HCT116 (cell line): ENCODE measurements at regions not wholly inside any gene's neighbourhood (a gene's known extent, or its start where the extent isn't known, plus 50 kb on each side); places are given as distances from the start of the nearest gene placed in this dataset.

Experiments used
- ATAC-seq: fragments of 200-7000 bp; cut with Tn5 transposase; 2 replicates; pipeline ENCODE4 v1.9.1; 2020; ENCODE audit warnings: mild to moderate bottlenecking, moderate library complexity
- BruUV-seq: library from RNA; stranded (reverse); fragments of 400-500 nt; replicated peaks from 2 replicates; lab custom pipeline; 2021; lab: Mats Ljungman, UMichigan
- CTCF ChIA-PET: fragments of 300-600 bp; sonication (Branson Sonifier 250); formaldehyde crosslinking; loops from one replicate; lab custom pipeline; 2021; ENCODE audit warnings: antibody characterized with exemption; lab: Charles Lee
- POLR2A ChIA-PET: fragments of 300-600, 350-600 bp; sonication (Branson Sonifier 250); formaldehyde crosslinking; loops from one replicate; lab custom pipeline; 2021; ENCODE audit warnings: antibody characterized with exemption; lab: Charles Lee
- RAD21 ChIA-PET, 2 experiments: fragments of 300-600 bp; sonication (Branson Sonifier 250); formaldehyde crosslinking; loops; one replicate each; lab custom pipeline; 2023; ENCODE audit warnings: low total read pairs in 2 of 2; ENCODE audit not compliant: uncharacterized antibody in 2 of 2, unreplicated experiment in 2 of 2, low non-redundant PET in 1 of 2; lab: Charles Lee
- DNase-seq: peaks from one replicate; pipeline ENCODE4 v3.0.0-alpha.2; 2010; ENCODE audit warnings: low read depth, low spot score
- H2AFZ ChIP-seq: fragments of 200-600 bp; shearing (Covaris generic), sonication (generic); 2 replicates; pipeline ENCODE4 v1.6.1; 2017; ENCODE audit warnings: low read depth, mixed run types, mixed read lengths, antibody characterized with exemption, low read length; ENCODE audit not compliant: poor library complexity, severe bottlenecking
- H3K27ac ChIP-seq: 2 replicates; pipeline ENCODE4 v1.5.1; 2012; ENCODE audit warnings: low read depth, low read length
- H3K27me3 ChIP-seq: fragments of 200-600 bp; sonication (generic); 2 replicates; pipeline ENCODE4 v1.6.1; 2016; ENCODE audit warnings: mixed run types, low read length, mixed read lengths; ENCODE audit not compliant: insufficient read depth
- H3K36me3 ChIP-seq, 2 experiments: fragments of 200-500 bp in 1 of 2; fragments of 200-600 bp in 1 of 2; sonication (Bioruptor generic) in 1 of 2; sonication (generic) in 1 of 2; 2 replicates each; pipeline versions ENCODE4 v1.5.1 to v1.6.1; 2014 to 2016; ENCODE audit warnings: low read length in 2 of 2, inconsistent platforms in 1 of 2, mixed read lengths in 1 of 2, mixed run types in 1 of 2; ENCODE audit not compliant: insufficient read depth in 2 of 2, control insufficient read depth in 1 of 2
- H3K4me1 ChIP-seq, 2 experiments: fragments of 200-600 bp in 1 of 2; sonication (generic) in 1 of 2; 2 replicates each; pipeline versions ENCODE4 v1.5.1 to v1.6.1; 2012 to 2017; ENCODE audit warnings: low read length in 2 of 2, inconsistent platforms in 1 of 2, mild to moderate bottlenecking in 1 of 2, mixed read lengths in 1 of 2, mixed run types in 1 of 2, moderate library complexity in 1 of 2; ENCODE audit not compliant: insufficient read depth in 2 of 2, control insufficient read depth in 1 of 2
- H3K4me2 ChIP-seq: fragments of 200-600 bp; sonication (generic); 2 replicates; pipeline ENCODE4 v1.6.1; 2017; ENCODE audit warnings: mixed run types, low read length, mixed read lengths
- H3K4me3 ChIP-seq, 2 experiments: fragments of 200-600 bp in 1 of 2; sonication (generic) in 1 of 2; replicated peaks in 1 of 2; 2 replicates each; pipeline ENCODE4 v1.5.1; 2011 to 2016; ENCODE audit warnings: low read length in 2 of 2, control low read depth in 1 of 2, low read depth in 1 of 2, mild to moderate bottlenecking in 1 of 2, mixed read lengths in 1 of 2, mixed run types in 1 of 2
- H3K79me2 ChIP-seq: fragments of 200-600 bp; sonication (generic); 2 replicates; pipeline ENCODE4 v1.6.1; 2017; ENCODE audit warnings: mild to moderate bottlenecking, mixed run types, low read length, moderate library complexity, mixed read lengths; ENCODE audit not compliant: insufficient read depth
- H3K9ac ChIP-seq: fragments of 200-600 bp; sonication (generic); 2 replicates; pipeline ENCODE4 v1.6.1; 2016; ENCODE audit warnings: low read length, mixed read lengths
- H3K9me2 ChIP-seq: fragments of 200-600 bp; sonication (generic), shearing (Covaris generic); 2 replicates; pipeline ENCODE4 v1.6.1; 2017; ENCODE audit warnings: mixed run types, mild to moderate bottlenecking, moderate library complexity; ENCODE audit not compliant: insufficient read depth
- H3K9me3 ChIP-seq, 2 experiments: fragments of 200-500 bp in 1 of 2; fragments of 200-600 bp in 1 of 2; sonication (Bioruptor generic) in 1 of 2; sonication (generic) in 1 of 2; 2 replicates each; pipeline ENCODE4 v1.6.1; 2014 to 2017; ENCODE audit warnings: low read length in 2 of 2, mixed read lengths in 2 of 2, inconsistent platforms in 1 of 2, low read depth in 1 of 2, mild to moderate bottlenecking in 1 of 2, mixed run types in 1 of 2, moderate library complexity in 1 of 2; ENCODE audit not compliant: control insufficient read depth in 1 of 2, insufficient read depth in 1 of 2
- H4K20me1 ChIP-seq: fragments of 200-600 bp; sonication (generic), shearing (Covaris generic); 2 replicates; pipeline ENCODE4 v1.6.1; 2017; ENCODE audit warnings: mixed run types, mild to moderate bottlenecking, moderate library complexity; ENCODE audit not compliant: insufficient read depth
- ATF3 ChIP-seq: IDR thresholded peaks from 2 replicates; pipeline ENCODE4 v1.6.1; 2012
- CBX3 ChIP-seq: IDR thresholded peaks from 2 replicates; pipeline ENCODE4 v1.6.1; 2012; ENCODE audit warnings: low read depth
- CEBPB ChIP-seq: IDR thresholded peaks from 2 replicates; pipeline ENCODE4 v1.6.1; 2012; ENCODE audit warnings: low read depth
- CTCF ChIP-seq, 3 experiments: fragments of 200-600 bp in 1 of 3; sonication (generic) in 1 of 3; IDR thresholded peaks in 2 of 3; conservative IDR thresholded peaks in 1 of 3; 2 replicates each; pipeline ENCODE4 v1.5.1; 2012 to 2017; ENCODE audit warnings: low read depth in 2 of 3, low read length in 2 of 3, antibody characterized with exemption in 1 of 3, borderline replicate concordance in 1 of 3, control low read depth in 1 of 3, mild to moderate bottlenecking in 1 of 3, mixed read lengths in 1 of 3, mixed run types in 1 of 3, moderate library complexity in 1 of 3; ENCODE audit not compliant: insufficient read depth in 1 of 3
- ELF1 ChIP-seq: IDR thresholded peaks from 2 replicates; pipeline ENCODE4 v1.6.1; 2012; ENCODE audit warnings: low read depth, borderline replicate concordance
- EZH2 ChIP-seq: fragments of 200-600 bp; sonication (generic); IDR thresholded peaks from 2 replicates; pipeline ENCODE4 v1.6.1; 2017; ENCODE audit warnings: antibody characterized with exemption, mixed run types
- EZH2phosphoT487 ChIP-seq: fragments of 200-600 bp; IDR thresholded peaks from 2 replicates; pipeline ENCODE4 v1.6.1; 2018; ENCODE audit warnings: antibody characterized with exemption, borderline replicate concordance
- FOSL1 ChIP-seq: IDR thresholded peaks from 2 replicates; pipeline ENCODE4 v1.6.1; 2012; ENCODE audit warnings: low read depth
- JUND ChIP-seq: IDR thresholded peaks from 2 replicates; pipeline ENCODE4 v1.6.1; 2012
- MAX ChIP-seq: IDR thresholded peaks from 2 replicates; pipeline ENCODE4 v1.6.1; 2012
- POLR2A ChIP-seq: IDR thresholded peaks from 2 replicates; pipeline ENCODE4 v1.7.0; 2011; ENCODE audit warnings: borderline replicate concordance; ENCODE audit not compliant: insufficient read depth, insufficient read length; ENCODE audit errors: extremely low read depth
- POLR2AphosphoS5 ChIP-seq: IDR thresholded peaks from 2 replicates; pipeline ENCODE4 v1.6.1; 2011; ENCODE audit warnings: mild to moderate bottlenecking, low read depth, low read length, moderate library complexity
- REST ChIP-seq: IDR thresholded peaks from 2 replicates; pipeline ENCODE4 v1.6.1; 2012; ENCODE audit warnings: low read depth
- SIN3A ChIP-seq: IDR thresholded peaks from 2 replicates; pipeline ENCODE4 v1.6.1; 2012; ENCODE audit warnings: low read depth
- SP1 ChIP-seq: IDR thresholded peaks from 2 replicates; pipeline ENCODE4 v1.6.1; 2012; ENCODE audit warnings: low read depth
- SRF ChIP-seq: IDR thresholded peaks from 2 replicates; pipeline ENCODE4 v1.6.1; 2012; ENCODE audit warnings: low read depth
- TCF7L2 ChIP-seq: IDR thresholded peaks from 2 replicates; pipeline ENCODE4 v1.7.0; 2011; ENCODE audit warnings: borderline replicate concordance, inconsistent platforms; ENCODE audit not compliant: insufficient read depth, insufficient read length; ENCODE audit errors: extremely low read depth
- YY1 ChIP-seq: IDR thresholded peaks from 2 replicates; pipeline ENCODE4 v1.6.1; 2011; ENCODE audit warnings: low read length, low read depth, moderate library complexity, mild to moderate bottlenecking; ENCODE audit not compliant: insufficient replicate concordance; ENCODE audit errors: extremely low read depth
- ZBTB33 ChIP-seq: IDR thresholded peaks from 2 replicates; pipeline ENCODE4 v1.6.1; 2011; ENCODE audit warnings: mild to moderate bottlenecking, low read length, moderate library complexity; ENCODE audit not compliant: insufficient replicate concordance; ENCODE audit errors: extremely low read depth
- ZFX ChIP-seq: fragments of 450-650 bp; IDR thresholded peaks from 2 replicates; pipeline ENCODE4 v1.6.1; 2017
- intact Hi-C: fragments of 100-400 bp; cut with micrococcal nuclease; formaldehyde crosslinking; loops from 2 replicates; pipeline ENCODE4 v1.10.0; 2022

- Histone ChIP-seq H3K9ac (no peak overlapping the region), H3K4me2 (no peak overlapping the region), H2AFZ (no peak overlapping the region), H3K27me3 (peaks cover 14% of the 10 kb centered on the region; the same call in 1 of the 2 replicates), H3K4me3 (no peak overlapping the region), H3K79me2 (no peaks in the 10 kb centered on the region), H4K20me1 (no peaks in the 10 kb centered on the region), H3K36me3 (no peaks in the 10 kb centered on the region), H3K9me2 (no peaks in the 10 kb centered on the region), H3K4me1 (no peaks in the 10 kb centered on the region), H3K9me3 (no peaks in the 10 kb centered on the region), H3K27ac (no peak overlapping the region)
- TF ChIP-seq SP1, result no peak
- TF ChIP-seq MAX, result no peak
- no peak for TF ChIP-seq ZFX
- no peak for TF ChIP-seq CTCF (IDR thresholded peaks at IDR 0.05 in 2 of 3, conservative IDR thresholded peaks at IDR 0.05 in 1 of 3; ENCODE audit: borderline replicate concordance in 1 of 3, insufficient read depth in 1 of 3, low read depth in 2 of 3, low read length in 2 of 3)
- TF ChIP-seq EZH2, result no peak
- no peak for TF ChIP-seq CEBPB
- TF ChIP-seq EZH2phosphoT487, result no peak
- TF ChIP-seq ATF3, result no peak
- no peak for TF ChIP-seq POLR2AphosphoS5
- TF ChIP-seq YY1, result no peak
- no peak for TF ChIP-seq JUND
- no peak for TF ChIP-seq POLR2A
- TF ChIP-seq ZBTB33, result no peak
- no peak for TF ChIP-seq TCF7L2
- no peak for TF ChIP-seq REST
- no peak for TF ChIP-seq CBX3
- TF ChIP-seq FOSL1, result no peak
- no peak for TF ChIP-seq ELF1
- no peak for TF ChIP-seq SIN3A
- no peak for TF ChIP-seq SRF
- POLR2A ChIA-PET, result no interaction called here
- no TSS peak for BruUV-seq
- CTCF ChIA-PET, result no interaction called here
- no peak for DNase-seq
- RAD21 ChIA-PET, result no interaction called here
- no peak for ATAC-seq
- intact Hi-C loops, result no loop called here
Observed at GRCh38 chr9:20043035-20043434, 254.2 kb upstream of the SLC24A2 start.
